ENCODE measurements at regions not wholly inside any gene's neighbourhood (a gene's known extent, or its start where the extent isn't known, plus 50 kb on each side); places are given as distances from the start of the nearest gene placed in this dataset.
A peak's percentile ranks its signal among the peaks of the same experiment; 100 is the strongest.
"Not testable (repeated sequence)": the region's sequence is repeated elsewhere in the genome, so short reads cannot be mapped to it uniquely, and the experiment has no call there.

DNA sequence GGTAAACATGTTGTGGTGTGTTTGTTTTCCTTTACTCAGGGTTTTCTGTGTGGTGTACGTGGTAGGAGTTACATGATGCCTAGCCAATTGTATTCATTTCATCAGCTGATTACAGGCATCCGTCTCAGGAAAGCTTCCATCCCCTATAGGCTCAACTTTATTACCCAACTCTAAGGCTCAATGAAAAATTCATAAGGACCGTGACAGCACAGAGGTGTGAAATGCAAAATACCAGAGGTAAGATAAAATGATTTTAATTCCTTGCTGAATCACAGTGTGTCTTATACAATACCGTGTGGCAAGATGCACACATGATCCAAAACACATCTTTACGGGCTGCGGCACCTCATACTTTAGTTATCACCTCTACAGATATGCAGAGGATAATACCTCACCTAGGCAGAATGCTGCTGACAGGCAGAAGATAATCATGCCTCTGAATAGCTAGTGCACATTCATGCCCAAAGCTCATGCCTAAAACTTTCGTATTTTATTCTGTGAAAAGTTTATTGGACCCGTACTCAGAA, 87.2 kb upstream of the DIO2 start:
- Histone ChIP-seq H3K27me3 (ENCODE audit: control insufficient read depth, insufficient read depth, low read length) (no peaks in the 10 kb centered on the region), H3K4me3 (ENCODE audit: low read depth, low read length) (no peak overlapping the region), H3K36me3 (ENCODE audit: control insufficient read depth, insufficient read depth, low read length) (no peaks in the 10 kb centered on the region)
- DNase-seq (ENCODE audit: low read depth) (no peak), FAIRE-seq (peak; percentile 7)
- no peak for TF ChIP-seq CTCF (IDR thresholded peaks at IDR 0.05; ENCODE audit: insufficient read depth, low read length, severe bottlenecking)

GRCh38 chr14:80291101-80291500, 79.8 kb upstream of the DIO2 start:
- no peak for FAIRE-seq
- no peak for TF ChIP-seq CTCF (IDR thresholded peaks at IDR 0.05; ENCODE audit: insufficient read depth, low read length, severe bottlenecking)
- H3K36me3 ChIP-seq (ENCODE audit: control insufficient read depth, insufficient read depth, low read length) = no peaks in the 10 kb centered on the region
- peak; percentile 74 for DNase-seq (ENCODE audit: low read depth)
- H3K4me3 ChIP-seq (ENCODE audit: low read depth, low read length) = no peak overlapping the region
- H3K27me3 ChIP-seq (ENCODE audit: control insufficient read depth, insufficient read depth, low read length) = no peaks in the 10 kb centered on the region

DNA sequence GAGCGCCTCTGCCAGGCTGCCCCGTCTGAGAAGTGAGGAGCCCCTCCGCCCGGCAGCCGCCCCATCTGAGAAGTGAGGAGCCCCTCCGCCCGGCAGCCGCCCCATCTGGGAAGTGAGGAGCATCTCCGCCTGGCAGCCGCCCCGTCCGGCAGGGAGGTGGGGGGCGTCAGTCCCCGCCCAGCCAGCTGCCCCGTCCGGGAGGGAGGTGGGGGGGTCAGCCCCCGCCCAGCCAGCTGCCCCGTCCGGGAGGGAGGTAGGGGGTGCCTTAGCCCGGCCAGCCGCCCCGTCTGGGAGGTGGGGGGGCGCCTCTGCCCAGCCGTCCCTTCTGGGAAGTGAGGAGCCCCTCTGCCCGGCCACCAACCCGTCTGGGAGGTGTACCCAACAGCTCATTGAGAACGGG, 75.4 kb upstream of the DIO2 start:
- H3K36me3 ChIP-seq (ENCODE audit: control insufficient read depth, insufficient read depth, low read length); H3K4me3 ChIP-seq (ENCODE audit: low read depth, low read length); H3K27me3 ChIP-seq (ENCODE audit: control insufficient read depth, insufficient read depth, low read length); DNase-seq (ENCODE audit: low read depth); FAIRE-seq: not testable (repeated sequence)

DNA sequence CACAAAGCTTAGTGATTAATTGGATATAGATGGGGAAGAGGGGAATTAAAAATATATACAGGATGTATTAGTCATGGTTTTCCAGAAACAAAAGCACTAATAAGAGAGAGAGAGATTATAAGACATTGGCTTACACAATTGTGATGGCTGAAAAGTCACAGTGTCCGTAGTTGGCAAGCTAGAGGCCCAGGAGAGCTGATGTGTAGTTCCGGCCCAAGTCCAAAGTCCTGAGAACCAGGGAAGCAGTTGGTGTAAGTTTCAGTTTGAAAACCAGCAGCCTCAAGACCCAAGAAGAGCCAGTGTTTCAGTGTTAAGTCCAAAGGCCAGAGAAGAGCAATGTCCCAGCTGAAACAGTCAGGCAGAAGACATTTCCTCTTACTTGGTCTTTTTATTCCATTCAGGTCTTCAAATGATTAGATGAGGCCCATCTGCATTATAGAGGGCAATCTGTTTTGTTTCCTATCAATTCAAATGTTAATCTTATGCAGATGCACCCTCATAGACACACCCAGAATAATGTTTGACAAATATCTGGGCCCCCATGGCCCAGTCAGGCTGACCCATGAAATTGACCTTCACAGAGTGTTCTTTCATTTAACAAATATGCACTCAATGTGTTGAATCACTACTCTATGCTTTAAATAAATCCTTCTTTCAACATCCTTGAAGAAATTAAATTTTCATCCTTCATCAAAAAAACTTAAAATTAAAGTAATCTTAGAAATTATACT, 67.2 kb upstream of the DIO2 start:
- H3K27me3 ChIP-seq (ENCODE audit: control insufficient read depth, insufficient read depth, low read length) = no peaks in the 10 kb centered on the region
- H3K4me3 ChIP-seq (ENCODE audit: low read depth, low read length) = no peak overlapping the region
- H3K36me3 ChIP-seq (ENCODE audit: control insufficient read depth, insufficient read depth, low read length) = no peaks in the 10 kb centered on the region
- TF ChIP-seq CTCF (IDR thresholded peaks at IDR 0.05; ENCODE audit: insufficient read depth, low read length, severe bottlenecking) = no peak
- DNase-seq (ENCODE audit: low read depth) (no peak), FAIRE-seq (no peak)

GRCh38 chr14:80275208-80275850, 64.0 kb upstream of the DIO2 start:
- Histone ChIP-seq H3K27me3 (ENCODE audit: control insufficient read depth, insufficient read depth, low read length) (no peaks in the 10 kb centered on the region), H3K4me3 (ENCODE audit: low read depth, low read length) (no peak overlapping the region), H3K36me3 (ENCODE audit: control insufficient read depth, insufficient read depth, low read length) (no peaks in the 10 kb centered on the region)
- TF ChIP-seq CTCF (IDR thresholded peaks at IDR 0.05; ENCODE audit: insufficient read depth, low read length, severe bottlenecking) = no peak
- FAIRE-seq = no peak
- peak; percentile 39 for DNase-seq (ENCODE audit: low read depth)

DNA sequence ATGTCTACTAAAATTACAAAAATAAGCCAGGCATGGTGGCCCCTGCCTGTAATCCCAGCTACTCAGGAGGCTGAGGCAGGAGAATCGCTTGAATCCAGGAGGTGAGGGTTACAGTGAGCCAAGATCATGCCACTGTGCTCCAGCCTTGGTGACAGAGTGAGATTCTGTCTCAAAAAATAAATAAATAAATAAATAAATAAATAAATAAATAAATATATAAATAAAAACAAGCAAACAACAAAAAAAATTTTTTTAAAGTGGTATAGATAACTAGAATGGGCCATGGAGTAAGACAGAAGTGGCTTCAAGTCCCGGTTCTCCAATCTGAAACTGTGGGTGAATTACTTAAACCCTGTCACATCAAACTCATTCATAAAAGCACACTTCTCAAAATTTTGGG, 63.0 kb upstream of the DIO2 start:
- not testable (repeated sequence) for H3K4me3 ChIP-seq (ENCODE audit: low read depth, low read length); FAIRE-seq; DNase-seq (ENCODE audit: low read depth); H3K27me3 ChIP-seq (ENCODE audit: control insufficient read depth, insufficient read depth, low read length); H3K36me3 ChIP-seq (ENCODE audit: control insufficient read depth, insufficient read depth, low read length)

All from bronchial epithelial cell (primary cell).